HCT116 (cell line): ENCODE measurements at regions not wholly inside any gene's neighbourhood (a gene's known extent, or its start where the extent isn't known, plus 50 kb on each side); places are given as distances from the start of the nearest gene placed in this dataset.

Experiments
- ATAC-seq: fragments of 200-7000 bp; cut with Tn5 transposase; 2 replicates; pipeline ENCODE4 v1.9.1; 2020; ENCODE audit warnings: mild to moderate bottlenecking, moderate library complexity
- BruUV-seq: library from RNA; stranded (reverse); fragments of 400-500 nt; replicated peaks from 2 replicates; lab custom pipeline; 2021; lab: Mats Ljungman, UMichigan
- CTCF ChIA-PET: fragments of 300-600 bp; sonication (Branson Sonifier 250); formaldehyde crosslinking; loops from one replicate; lab custom pipeline; 2021; ENCODE audit warnings: antibody characterized with exemption; lab: Charles Lee
- POLR2A ChIA-PET: fragments of 300-600, 350-600 bp; sonication (Branson Sonifier 250); formaldehyde crosslinking; loops from one replicate; lab custom pipeline; 2021; ENCODE audit warnings: antibody characterized with exemption; lab: Charles Lee
- RAD21 ChIA-PET, 2 experiments: fragments of 300-600 bp; sonication (Branson Sonifier 250); formaldehyde crosslinking; loops; one replicate each; lab custom pipeline; 2023; ENCODE audit warnings: low total read pairs in 2 of 2; ENCODE audit not compliant: uncharacterized antibody in 2 of 2, unreplicated experiment in 2 of 2, low non-redundant PET in 1 of 2; lab: Charles Lee
- DNase-seq: peaks from one replicate; pipeline ENCODE4 v3.0.0-alpha.2; 2010; ENCODE audit warnings: low read depth, low spot score
- H2AFZ ChIP-seq: fragments of 200-600 bp; shearing (Covaris generic), sonication (generic); 2 replicates; pipeline ENCODE4 v1.6.1; 2017; ENCODE audit warnings: low read depth, mixed run types, mixed read lengths, antibody characterized with exemption, low read length; ENCODE audit not compliant: poor library complexity, severe bottlenecking
- H3K27ac ChIP-seq: 2 replicates; pipeline ENCODE4 v1.5.1; 2012; ENCODE audit warnings: low read depth, low read length
- H3K27me3 ChIP-seq: fragments of 200-600 bp; sonication (generic); 2 replicates; pipeline ENCODE4 v1.6.1; 2016; ENCODE audit warnings: mixed run types, low read length, mixed read lengths; ENCODE audit not compliant: insufficient read depth
- H3K36me3 ChIP-seq, 2 experiments: fragments of 200-500 bp in 1 of 2; fragments of 200-600 bp in 1 of 2; sonication (Bioruptor generic) in 1 of 2; sonication (generic) in 1 of 2; 2 replicates each; pipeline versions ENCODE4 v1.5.1 to v1.6.1; 2014 to 2016; ENCODE audit warnings: low read length in 2 of 2, inconsistent platforms in 1 of 2, mixed read lengths in 1 of 2, mixed run types in 1 of 2; ENCODE audit not compliant: insufficient read depth in 2 of 2, control insufficient read depth in 1 of 2
- H3K4me1 ChIP-seq, 2 experiments: fragments of 200-600 bp in 1 of 2; sonication (generic) in 1 of 2; 2 replicates each; pipeline versions ENCODE4 v1.5.1 to v1.6.1; 2012 to 2017; ENCODE audit warnings: low read length in 2 of 2, inconsistent platforms in 1 of 2, mild to moderate bottlenecking in 1 of 2, mixed read lengths in 1 of 2, mixed run types in 1 of 2, moderate library complexity in 1 of 2; ENCODE audit not compliant: insufficient read depth in 2 of 2, control insufficient read depth in 1 of 2
- H3K4me2 ChIP-seq: fragments of 200-600 bp; sonication (generic); 2 replicates; pipeline ENCODE4 v1.6.1; 2017; ENCODE audit warnings: mixed run types, low read length, mixed read lengths
- H3K4me3 ChIP-seq, 2 experiments: fragments of 200-600 bp in 1 of 2; sonication (generic) in 1 of 2; replicated peaks in 1 of 2; 2 replicates each; pipeline ENCODE4 v1.5.1; 2011 to 2016; ENCODE audit warnings: low read length in 2 of 2, control low read depth in 1 of 2, low read depth in 1 of 2, mild to moderate bottlenecking in 1 of 2, mixed read lengths in 1 of 2, mixed run types in 1 of 2
- H3K79me2 ChIP-seq: fragments of 200-600 bp; sonication (generic); 2 replicates; pipeline ENCODE4 v1.6.1; 2017; ENCODE audit warnings: mild to moderate bottlenecking, mixed run types, low read length, moderate library complexity, mixed read lengths; ENCODE audit not compliant: insufficient read depth
- H3K9ac ChIP-seq: fragments of 200-600 bp; sonication (generic); 2 replicates; pipeline ENCODE4 v1.6.1; 2016; ENCODE audit warnings: low read length, mixed read lengths
- H3K9me2 ChIP-seq: fragments of 200-600 bp; sonication (generic), shearing (Covaris generic); 2 replicates; pipeline ENCODE4 v1.6.1; 2017; ENCODE audit warnings: mixed run types, mild to moderate bottlenecking, moderate library complexity; ENCODE audit not compliant: insufficient read depth
- H3K9me3 ChIP-seq, 2 experiments: fragments of 200-500 bp in 1 of 2; fragments of 200-600 bp in 1 of 2; sonication (Bioruptor generic) in 1 of 2; sonication (generic) in 1 of 2; 2 replicates each; pipeline ENCODE4 v1.6.1; 2014 to 2017; ENCODE audit warnings: low read length in 2 of 2, mixed read lengths in 2 of 2, inconsistent platforms in 1 of 2, low read depth in 1 of 2, mild to moderate bottlenecking in 1 of 2, mixed run types in 1 of 2, moderate library complexity in 1 of 2; ENCODE audit not compliant: control insufficient read depth in 1 of 2, insufficient read depth in 1 of 2
- H4K20me1 ChIP-seq: fragments of 200-600 bp; sonication (generic), shearing (Covaris generic); 2 replicates; pipeline ENCODE4 v1.6.1; 2017; ENCODE audit warnings: mixed run types, mild to moderate bottlenecking, moderate library complexity; ENCODE audit not compliant: insufficient read depth
- CEBPB ChIP-seq: IDR thresholded peaks from 2 replicates; pipeline ENCODE4 v1.6.1; 2012; ENCODE audit warnings: low read depth
- CTCF ChIP-seq, 3 experiments: fragments of 200-600 bp in 1 of 3; sonication (generic) in 1 of 3; IDR thresholded peaks in 2 of 3; conservative IDR thresholded peaks in 1 of 3; 2 replicates each; pipeline ENCODE4 v1.5.1; 2012 to 2017; ENCODE audit warnings: low read depth in 2 of 3, low read length in 2 of 3, antibody characterized with exemption in 1 of 3, borderline replicate concordance in 1 of 3, control low read depth in 1 of 3, mild to moderate bottlenecking in 1 of 3, mixed read lengths in 1 of 3, mixed run types in 1 of 3, moderate library complexity in 1 of 3; ENCODE audit not compliant: insufficient read depth in 1 of 3
- EGR1 ChIP-seq: IDR thresholded peaks from 2 replicates; pipeline ENCODE4 v1.6.1; 2012; ENCODE audit warnings: low read depth
- ELF1 ChIP-seq: IDR thresholded peaks from 2 replicates; pipeline ENCODE4 v1.6.1; 2012; ENCODE audit warnings: low read depth, borderline replicate concordance
- POLR2A ChIP-seq: IDR thresholded peaks from 2 replicates; pipeline ENCODE4 v1.7.0; 2011; ENCODE audit warnings: borderline replicate concordance; ENCODE audit not compliant: insufficient read depth, insufficient read length; ENCODE audit errors: extremely low read depth
- POLR2AphosphoS5 ChIP-seq: IDR thresholded peaks from 2 replicates; pipeline ENCODE4 v1.6.1; 2011; ENCODE audit warnings: mild to moderate bottlenecking, low read depth, low read length, moderate library complexity
- RAD21 ChIP-seq: IDR thresholded peaks from 2 replicates; pipeline ENCODE4 v1.6.1; 2012; ENCODE audit warnings: low read depth, mild to moderate bottlenecking
- REST ChIP-seq: IDR thresholded peaks from 2 replicates; pipeline ENCODE4 v1.6.1; 2012; ENCODE audit warnings: low read depth
- SRF ChIP-seq: IDR thresholded peaks from 2 replicates; pipeline ENCODE4 v1.6.1; 2012; ENCODE audit warnings: low read depth
- TCF7L2 ChIP-seq: IDR thresholded peaks from 2 replicates; pipeline ENCODE4 v1.7.0; 2011; ENCODE audit warnings: borderline replicate concordance, inconsistent platforms; ENCODE audit not compliant: insufficient read depth, insufficient read length; ENCODE audit errors: extremely low read depth
- ZFX ChIP-seq: fragments of 450-650 bp; IDR thresholded peaks from 2 replicates; pipeline ENCODE4 v1.6.1; 2017
- intact Hi-C: fragments of 100-400 bp; cut with micrococcal nuclease; formaldehyde crosslinking; loops from 2 replicates; pipeline ENCODE4 v1.10.0; 2022

- RAD21 ChIA-PET = no interaction called here
- H3K4me3 ChIP-seq = no peak overlapping the region
Measured at GRCh38 chr18:39655341-39655740, 2089.7 kb upstream of the CELF4 start.

GRCh38 chr18:39653221-39653620 is 2087.6 kb upstream of the CELF4 start:
- CTCF ChIA-PET = no interaction called here
- Histone ChIP-seq H3K27me3 (no peaks in the 10 kb centered on the region), H3K9me2 (no peaks in the 10 kb centered on the region), H3K4me1 (peaks cover 0 to 6% of the 10 kb centered on the region in 2 experiments; a peak in 1 of 4 replicates), H3K27ac (no peak overlapping the region), H3K4me2 (no peak overlapping the region), H2AFZ (no peak overlapping the region), H3K9me3 (no peaks in the 10 kb centered on the region), H3K9ac (no peak overlapping the region), H3K4me3 (no peak overlapping the region), H4K20me1 (no peaks in the 10 kb centered on the region), H3K36me3 (no peaks in the 10 kb centered on the region), H3K79me2 (no peaks in the 10 kb centered on the region)
- RAD21 ChIA-PET = no interaction called here
- intact Hi-C loops = no loop called here
- POLR2A ChIA-PET = no interaction called here
- BruUV-seq = no TSS peak
- no peak for DNase-seq
- ATAC-seq = no peak
- no peak for TF ChIP-seq POLR2A
- no peak for TF ChIP-seq REST
- no peak for TF ChIP-seq CEBPB
- TF ChIP-seq POLR2AphosphoS5 = no peak
- TF ChIP-seq EGR1 = no peak
- no peak for TF ChIP-seq SRF
- TF ChIP-seq ZFX = no peak
- TF ChIP-seq ELF1 = no peak

More at GRCh38 chr18:39655341-39655740, 2089.7 kb upstream of the CELF4 start:
- no peak for DNase-seq
- ATAC-seq = no peak
- no peaks in the 10 kb centered on the region for H4K20me1 ChIP-seq
- BruUV-seq = no TSS peak
- H3K36me3 ChIP-seq = no peaks in the 10 kb centered on the region
- no peak overlapping the region for H2AFZ ChIP-seq
- no peaks in the 10 kb centered on the region for H3K27me3 ChIP-seq
- H3K9me2 ChIP-seq = no peaks in the 10 kb centered on the region
- CTCF ChIA-PET = no interaction called here
- H3K9me3 ChIP-seq = no peaks in the 10 kb centered on the region
- TF ChIP-seq CTCF (IDR thresholded peaks at IDR 0.05 in 2 of 3, conservative IDR thresholded peaks at IDR 0.05 in 1 of 3; ENCODE audit: borderline replicate concordance in 1 of 3, insufficient read depth in 1 of 3, low read depth in 2 of 3, low read length in 2 of 3) (no peak), EGR1 (no peak), SRF (no peak), TCF7L2 (no peak), RAD21 (no peak)
- TF ChIP-seq, all 23 proteins: peak for 0
- Histone ChIP-seq H3K4me2 (no peak overlapping the region), H3K27ac (no peak overlapping the region), H3K79me2 (no peaks in the 10 kb centered on the region), H3K4me1 (no peaks in the 10 kb centered on the region), H3K9ac (no peak overlapping the region)
- POLR2A ChIA-PET = no interaction called here
- intact Hi-C loops = no loop called here
